GM21529 (cell line): ENCODE measurements at regions not wholly inside any gene's neighbourhood (a gene's known extent, or its start where the extent isn't known, plus 50 kb on each side); places are given as distances from the start of the nearest gene placed in this dataset.
A peak's percentile ranks its signal among the peaks of the same experiment; 100 is the strongest.
"Not testable (repeated sequence)": the region's sequence is repeated elsewhere in the genome, so short reads cannot be mapped to it uniquely, and the experiment has no call there.

Experiments
- ATAC-seq: cut with Tn5 transposase; IDR thresholded peaks from one replicate; pipeline ENCODE4 v1.9.1; 2021; ENCODE audit not compliant: unreplicated experiment

DNA sequence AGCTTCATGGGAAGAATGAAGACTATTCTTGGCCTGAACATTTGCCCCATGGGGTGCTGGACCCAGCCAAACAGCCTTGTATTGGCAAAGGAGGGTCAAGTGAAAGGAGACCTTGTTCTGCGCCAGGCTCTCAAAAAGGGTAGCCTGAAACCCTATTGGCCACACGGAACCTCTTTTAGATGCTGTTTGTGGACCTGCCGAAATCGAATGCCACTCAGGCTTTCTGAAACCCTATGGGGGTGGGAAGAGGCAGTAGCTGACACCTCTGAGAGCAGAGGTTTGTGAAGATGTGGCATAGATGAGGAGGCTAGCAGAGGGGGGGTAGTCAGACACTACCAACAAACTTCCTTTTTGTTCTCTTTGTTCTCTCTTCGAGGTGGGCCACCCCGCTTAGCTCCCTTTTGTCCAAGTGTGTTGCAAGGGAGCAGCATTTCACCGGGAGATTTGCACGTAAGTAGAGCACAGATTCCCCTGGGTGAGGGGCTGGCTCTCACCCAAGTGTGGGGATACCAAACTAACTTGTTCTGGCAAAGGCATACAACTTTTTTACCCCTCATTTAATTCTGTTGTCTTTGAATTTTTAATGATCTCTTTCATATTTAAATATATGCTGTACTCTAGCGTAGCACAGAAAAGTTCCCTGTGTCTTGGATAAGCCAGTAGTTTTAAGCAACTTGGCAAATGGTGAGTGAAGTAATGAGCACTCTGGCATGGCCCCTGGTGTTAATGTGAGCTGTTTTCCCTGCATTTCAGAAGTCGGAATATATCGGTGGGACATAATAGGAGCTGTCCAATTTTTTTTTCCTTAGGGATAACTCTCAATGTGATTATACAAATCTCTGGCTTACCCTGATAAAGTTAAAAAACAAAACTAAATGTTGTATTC, 107.7 kb downstream of the SEPTIN7 start:
- no peak for ATAC-seq

DNA sequence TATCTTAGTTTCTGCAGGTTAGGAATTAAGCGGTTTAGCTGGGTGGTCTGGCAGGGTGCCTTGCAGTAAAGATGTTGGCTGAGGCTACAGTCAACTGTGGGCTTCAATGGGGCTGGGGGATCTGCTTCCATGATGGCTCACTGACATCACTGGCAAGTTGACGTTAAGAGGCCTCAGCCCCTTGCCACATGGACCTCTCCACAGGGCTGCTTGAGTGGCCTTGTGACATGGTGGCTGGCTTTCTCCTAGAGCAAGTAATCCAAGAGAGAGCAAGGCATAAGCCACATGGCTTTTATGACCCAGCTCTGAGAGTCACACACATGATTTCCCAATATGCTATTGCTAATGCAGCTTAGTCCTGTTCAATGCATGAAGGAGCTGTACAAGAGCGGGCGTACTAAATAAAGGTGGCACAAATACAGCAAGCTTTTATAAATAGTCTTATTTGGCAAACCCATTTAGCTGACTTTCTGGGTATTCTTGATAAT, 109.1 kb downstream of the SEPTIN7 start:
- ATAC-seq: no peak

DNA sequence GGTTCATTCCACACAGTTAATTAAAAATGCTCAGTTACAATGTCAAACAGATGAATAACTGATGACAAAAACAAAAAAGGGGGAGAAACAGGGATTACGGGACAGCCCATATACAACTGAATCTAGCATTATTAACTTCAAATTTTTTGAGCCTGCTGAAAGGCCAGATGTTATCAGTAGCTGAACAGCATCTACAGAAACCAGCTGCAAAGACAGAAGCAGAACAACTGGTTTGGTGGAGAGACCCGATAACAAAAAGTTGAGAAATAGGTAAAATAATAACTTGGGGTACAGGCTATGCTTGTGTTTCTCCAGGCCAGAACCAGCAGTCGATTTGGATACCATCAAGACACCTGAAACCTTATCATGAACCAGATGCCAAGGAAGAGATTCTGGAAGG, 109.8 kb downstream of the SEPTIN7 start:
- ATAC-seq: not testable (repeated sequence)

DNA sequence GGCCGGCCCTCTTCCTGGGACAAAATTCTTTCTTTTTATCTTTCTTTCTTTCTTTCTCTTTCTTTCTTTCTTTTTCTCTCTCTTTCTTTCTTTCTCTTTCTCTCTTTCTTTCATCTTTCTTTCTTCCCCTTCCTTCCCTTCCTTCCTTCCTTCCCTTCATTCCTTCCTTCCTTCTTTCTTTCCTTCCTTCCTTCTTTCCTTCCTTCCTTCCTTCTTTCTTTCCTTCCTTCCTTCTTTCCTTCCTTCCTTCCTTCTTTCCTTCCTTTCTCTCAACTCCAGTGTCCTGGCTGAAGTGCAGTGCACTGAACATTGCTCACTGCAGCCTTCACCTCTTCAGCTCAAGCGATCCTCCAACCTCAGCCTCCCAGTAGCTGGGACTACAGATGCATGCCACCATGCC, 112.5 kb downstream of the SEPTIN7 start:
- ATAC-seq: not testable (repeated sequence)

DNA sequence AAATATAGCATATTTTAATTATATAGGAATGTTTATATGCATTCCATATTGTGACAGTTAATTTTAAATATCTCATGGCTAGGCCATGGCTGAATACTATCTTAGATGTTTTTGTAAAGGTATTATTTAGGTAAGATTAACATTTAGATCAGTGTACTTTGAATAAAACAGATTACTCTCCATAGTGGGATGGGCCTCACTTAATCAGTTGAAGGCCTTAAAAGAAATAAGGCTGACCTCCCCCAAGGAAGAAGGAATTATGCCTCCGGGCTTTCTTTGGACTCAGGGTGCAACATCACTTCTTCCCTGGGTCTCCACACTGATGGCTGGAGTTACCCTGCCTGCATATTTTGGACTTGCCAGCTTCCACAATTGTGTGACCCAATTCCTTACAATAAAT, 113.4 kb downstream of the SEPTIN7 start:
- ATAC-seq: not testable (repeated sequence)

DNA sequence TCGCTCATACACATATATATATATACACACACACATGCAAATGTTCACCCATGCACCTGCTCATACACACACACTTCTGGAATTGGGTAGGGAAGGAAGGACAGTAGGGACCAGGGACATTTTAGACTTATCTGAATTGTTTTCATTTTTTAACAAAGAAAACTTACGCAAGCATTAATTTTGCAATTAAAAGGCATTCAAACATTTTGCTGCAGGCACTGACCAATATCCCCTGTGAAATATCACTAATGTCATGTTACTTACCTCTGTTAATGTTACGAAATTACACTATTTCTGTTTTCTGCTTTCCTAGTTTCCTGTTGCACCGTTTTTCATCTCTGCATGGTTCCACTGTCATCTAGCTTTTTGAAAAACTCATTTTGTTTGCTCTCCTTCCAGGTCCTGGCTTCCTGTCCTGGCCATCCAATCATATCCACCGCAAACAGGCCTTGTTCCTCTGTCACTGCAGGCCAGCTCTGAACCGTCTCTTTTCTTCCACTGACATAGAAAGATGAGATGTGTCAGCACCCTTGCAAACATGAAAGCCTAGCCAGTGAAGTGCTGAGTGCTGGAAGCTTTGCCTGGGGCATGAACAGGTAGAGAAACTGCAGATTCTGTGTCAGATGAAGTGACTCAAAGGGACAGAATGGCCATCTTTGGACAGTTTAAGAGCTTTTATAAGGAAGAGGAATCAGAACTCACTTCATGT, 114.5 kb downstream of the SEPTIN7 start:
- not testable (repeated sequence) for ATAC-seq

DNA sequence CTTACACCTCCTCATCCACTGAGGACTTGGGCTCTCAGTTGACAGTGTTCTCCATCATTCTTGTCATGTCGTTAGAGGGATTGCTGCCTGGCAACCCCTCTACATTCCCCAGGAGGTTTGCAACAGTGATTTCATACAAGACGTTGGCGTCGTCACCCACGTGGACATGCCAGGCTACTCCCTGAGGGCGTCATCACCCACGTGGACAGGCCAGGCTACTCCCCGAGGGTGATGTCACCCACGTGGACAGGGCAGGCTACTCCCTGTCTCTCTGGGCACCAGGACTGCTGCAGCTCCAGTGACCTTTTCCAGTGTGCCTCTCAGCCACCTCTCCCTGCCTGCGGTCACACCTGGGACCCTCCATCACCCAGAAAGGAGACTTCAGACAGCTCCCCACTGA, 117.4 kb downstream of the SEPTIN7 start:
- ATAC-seq: not testable (repeated sequence)

DNA sequence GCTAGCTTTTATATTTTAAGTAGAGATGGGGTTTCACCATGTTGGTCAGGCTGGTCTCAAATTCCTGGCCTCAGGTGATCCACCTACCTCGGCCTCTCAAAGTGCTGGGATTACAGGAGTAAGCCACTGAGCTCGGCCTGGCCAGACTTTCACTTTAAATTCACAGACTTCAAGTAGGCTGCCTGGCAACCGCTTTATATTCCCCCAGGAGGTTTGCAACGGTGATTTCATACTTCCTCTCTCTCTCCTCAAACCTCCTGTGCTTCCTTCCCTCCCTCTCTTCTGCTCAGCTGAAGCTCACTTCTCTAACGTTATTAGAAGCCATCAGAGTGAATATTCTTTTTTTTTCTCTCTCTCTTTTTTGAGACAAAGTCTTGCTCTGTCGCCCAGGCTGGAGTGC, 118.8 kb downstream of the SEPTIN7 start:
- ATAC-seq: peak; percentile 77

DNA sequence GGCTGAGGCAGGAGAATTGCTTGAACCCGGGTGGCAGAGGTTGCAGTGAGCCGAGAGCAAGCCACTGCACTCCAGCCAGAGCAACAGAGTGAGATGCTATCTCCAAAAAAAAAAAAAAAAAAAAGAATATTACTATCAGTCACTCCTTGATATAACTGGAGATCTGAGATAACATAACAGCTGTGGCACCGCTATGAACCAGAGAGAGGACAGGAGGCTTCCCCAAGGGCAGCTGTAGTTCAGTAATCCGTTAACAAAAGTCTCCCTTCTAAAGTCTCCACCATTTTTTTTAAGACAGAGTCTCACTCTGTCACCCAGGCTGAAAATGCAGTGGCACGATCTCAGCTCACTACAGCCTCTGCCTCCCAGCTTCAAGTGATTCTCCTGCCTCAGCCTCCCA, 120.5 kb downstream of the SEPTIN7 start:
- ATAC-seq: not testable (repeated sequence)

DNA sequence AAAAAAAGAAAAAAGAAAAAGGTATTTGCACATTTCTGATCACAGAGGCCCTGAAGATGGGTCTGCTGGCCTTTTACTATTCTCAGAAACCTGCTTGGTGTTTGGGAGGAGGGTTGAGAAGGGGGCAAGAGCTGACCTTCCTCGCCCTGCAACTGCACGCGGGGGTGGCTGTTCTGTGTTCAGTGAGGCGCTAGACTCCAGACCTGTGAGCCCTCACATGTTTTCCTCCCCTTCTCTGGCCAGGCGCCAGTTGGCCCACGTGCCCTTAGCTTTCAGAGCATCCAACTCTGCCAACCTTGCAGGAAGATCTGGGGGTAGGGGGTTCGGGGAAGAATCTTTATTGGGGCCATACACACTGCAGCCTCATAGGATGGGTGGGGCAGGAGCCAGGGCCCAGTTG, 123.8 kb downstream of the SEPTIN7 start:
- ATAC-seq: not testable (repeated sequence)

DNA sequence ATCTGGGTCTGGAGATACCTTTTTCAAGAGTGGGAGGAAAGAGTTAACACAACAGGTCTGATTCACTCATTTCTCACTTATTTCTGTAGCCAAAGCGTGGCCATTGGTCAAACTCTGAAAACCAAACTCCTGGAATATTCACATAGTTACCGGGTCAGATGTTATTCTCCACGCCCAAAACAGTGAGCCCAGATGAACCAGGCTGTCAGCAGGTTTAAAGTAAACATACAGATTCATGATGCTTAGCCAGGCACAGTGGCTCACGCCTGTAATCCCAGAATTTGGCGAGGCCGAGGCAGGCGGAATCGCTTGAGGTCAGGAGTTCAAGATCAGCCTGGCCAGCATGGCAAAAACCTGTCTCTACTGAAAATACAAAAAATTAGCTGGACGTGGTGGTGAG, 126.1 kb downstream of the SEPTIN7 start:
- not testable (repeated sequence) for ATAC-seq

DNA sequence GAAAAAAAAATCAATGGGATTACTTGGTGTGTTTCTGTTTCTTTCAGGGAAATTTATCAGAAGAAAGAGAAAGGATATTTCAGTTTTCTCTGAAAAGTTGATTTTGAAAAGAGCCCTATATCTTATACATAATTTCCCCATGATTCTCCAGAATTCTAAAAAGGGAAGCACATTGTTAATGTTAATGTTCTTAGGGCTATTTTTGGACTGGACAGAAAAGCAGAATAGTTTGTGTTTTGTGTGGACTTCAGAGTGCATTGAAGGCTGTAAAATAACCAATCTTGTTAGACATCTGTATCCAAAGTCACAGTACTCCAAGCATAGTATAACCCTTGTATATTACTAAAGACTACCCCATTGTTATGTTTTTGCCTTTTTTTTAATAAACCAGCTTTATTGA, 130.3 kb downstream of the SEPTIN7 start:
- ATAC-seq: not testable (repeated sequence)

DNA sequence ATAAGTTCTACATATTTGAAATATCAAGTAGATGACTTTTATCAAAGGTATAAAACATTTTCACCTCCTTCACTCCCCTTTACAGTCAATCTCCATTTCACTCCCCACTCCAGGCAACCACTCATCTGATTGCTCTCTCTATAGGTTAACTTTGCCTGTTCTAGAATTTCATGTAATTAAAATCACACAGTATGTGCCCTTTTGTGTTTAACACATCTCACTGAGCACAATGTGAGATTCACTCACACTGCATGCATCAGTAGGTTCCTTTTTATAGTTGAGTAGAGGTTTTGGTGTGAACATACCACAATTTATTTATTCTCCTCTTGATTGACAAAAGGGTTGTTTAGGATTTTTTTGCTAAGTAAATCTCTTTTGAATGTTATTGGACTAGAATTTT, 130.7 kb downstream of the SEPTIN7 start:
- not testable (repeated sequence) for ATAC-seq

DNA sequence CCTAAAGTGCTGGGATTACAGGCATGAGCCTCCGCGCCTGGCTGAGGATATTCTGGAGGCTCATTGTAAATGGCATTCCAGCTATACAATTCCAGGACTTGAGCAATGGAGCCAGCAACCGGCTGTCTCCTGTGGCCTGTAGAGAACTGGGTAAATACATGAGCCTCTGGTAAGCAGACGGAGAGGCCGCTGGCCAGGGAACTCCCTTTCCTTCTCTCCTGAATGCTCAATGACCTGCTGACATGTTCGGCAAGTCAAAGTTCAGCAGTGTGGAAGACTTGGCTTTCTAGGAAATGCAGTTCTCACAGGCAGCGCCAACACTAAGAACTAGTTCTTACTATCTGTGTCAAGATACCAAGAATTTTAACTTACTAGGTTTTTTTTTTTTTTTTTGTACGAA, 139.8 kb downstream of the SEPTIN7 start:
- not testable (repeated sequence) for ATAC-seq

DNA sequence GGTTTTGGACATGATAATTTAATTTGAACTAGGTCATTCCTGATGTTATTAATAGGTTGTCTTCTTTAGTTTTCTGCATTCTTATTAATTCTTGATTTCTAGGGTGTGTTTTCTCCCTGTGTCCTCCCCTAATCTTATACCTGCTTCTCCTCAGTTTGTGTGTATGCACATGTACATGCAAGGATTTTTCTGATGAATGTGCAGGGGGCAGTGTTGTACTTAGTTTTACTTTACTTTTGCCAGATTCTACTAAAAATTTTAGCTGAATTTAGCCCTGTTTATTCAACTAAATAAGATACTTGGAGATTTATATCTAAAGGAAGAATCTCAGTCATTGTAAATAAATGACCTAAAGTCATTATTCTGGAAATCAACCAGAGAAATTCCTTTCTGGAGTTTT, 144.8 kb downstream of the SEPTIN7 start:
- not testable (repeated sequence) for ATAC-seq

DNA sequence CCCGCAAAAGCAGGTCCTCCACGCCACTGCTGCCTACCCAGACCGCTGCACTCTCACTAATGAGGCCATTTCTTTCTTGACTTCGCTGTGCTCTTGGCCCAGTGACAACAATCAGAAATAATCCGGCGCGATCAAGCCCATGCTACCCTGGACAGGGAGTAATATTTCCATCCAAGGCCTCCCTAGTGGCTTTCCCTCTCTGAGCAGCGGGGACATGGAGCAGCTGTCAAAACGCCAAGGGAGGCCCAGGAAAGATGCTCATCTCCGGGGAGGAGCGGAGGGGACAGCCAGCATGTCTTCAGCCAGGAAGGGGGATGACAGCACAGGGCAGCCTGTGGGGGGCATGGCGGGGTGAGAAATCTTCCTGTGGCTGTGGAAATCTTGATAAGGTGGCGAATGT, 154.9 kb downstream of the SEPTIN7 start:
- not testable (repeated sequence) for ATAC-seq

DNA sequence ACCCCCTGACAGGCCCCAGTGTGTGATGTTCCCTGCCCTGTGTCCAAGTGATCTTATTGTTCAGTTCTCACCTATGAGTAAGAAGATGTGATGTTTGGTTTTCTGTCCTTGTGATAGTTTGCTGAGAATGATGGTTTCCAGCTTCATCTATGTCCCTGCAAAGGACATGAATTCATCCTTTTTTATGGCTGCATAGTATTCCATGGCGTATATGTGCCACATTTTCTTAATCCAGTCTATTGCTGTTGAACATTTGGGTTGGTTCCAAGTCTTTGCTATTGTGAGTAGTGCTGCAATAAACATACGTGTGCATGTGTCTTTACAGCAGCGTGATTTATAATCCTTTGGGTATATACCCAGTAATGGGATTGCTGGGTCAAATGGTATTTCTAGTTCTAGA, 156.1 kb downstream of the SEPTIN7 start:
- ATAC-seq: not testable (repeated sequence)

DNA sequence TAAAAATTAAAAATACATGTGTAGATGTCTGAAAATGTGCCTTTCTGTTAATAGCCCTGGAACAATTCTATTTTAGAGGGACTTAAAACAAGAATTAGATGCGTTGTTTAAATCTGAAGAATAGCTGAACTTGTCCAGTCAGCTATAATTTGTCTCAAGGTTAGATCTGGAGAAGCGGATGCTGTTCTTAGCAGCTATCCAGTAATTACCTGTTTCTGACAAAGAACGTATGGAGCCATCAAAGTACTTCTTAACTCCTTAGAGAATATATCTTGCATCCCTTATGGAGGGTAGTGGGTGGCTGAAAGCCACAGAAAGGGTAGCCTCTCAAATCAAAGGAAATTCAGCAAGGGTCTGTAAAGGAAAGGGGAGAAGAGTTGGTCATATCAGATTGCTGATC, 160.4 kb downstream of the SEPTIN7 start:
- not testable (repeated sequence) for ATAC-seq

DNA sequence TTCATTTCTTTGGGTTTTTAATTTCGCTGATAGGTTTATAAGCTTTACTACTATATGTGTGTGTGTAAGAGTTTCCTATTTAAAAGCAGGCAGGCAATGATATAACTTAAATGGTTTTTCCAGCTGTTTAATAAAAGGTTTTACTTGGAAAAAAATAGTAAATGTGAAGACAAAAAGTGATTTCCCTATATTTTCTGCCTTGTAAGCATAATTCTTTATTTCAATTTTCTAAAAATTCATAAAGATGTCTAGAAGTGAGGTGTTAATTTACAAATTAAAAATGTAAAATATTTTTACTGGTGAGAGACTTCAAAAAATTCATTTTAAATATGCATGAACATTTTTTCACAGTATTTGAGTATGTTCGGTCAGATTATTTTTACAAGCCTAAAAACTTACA, 161.8 kb downstream of the SEPTIN7 start:
- ATAC-seq: not testable (repeated sequence)

DNA sequence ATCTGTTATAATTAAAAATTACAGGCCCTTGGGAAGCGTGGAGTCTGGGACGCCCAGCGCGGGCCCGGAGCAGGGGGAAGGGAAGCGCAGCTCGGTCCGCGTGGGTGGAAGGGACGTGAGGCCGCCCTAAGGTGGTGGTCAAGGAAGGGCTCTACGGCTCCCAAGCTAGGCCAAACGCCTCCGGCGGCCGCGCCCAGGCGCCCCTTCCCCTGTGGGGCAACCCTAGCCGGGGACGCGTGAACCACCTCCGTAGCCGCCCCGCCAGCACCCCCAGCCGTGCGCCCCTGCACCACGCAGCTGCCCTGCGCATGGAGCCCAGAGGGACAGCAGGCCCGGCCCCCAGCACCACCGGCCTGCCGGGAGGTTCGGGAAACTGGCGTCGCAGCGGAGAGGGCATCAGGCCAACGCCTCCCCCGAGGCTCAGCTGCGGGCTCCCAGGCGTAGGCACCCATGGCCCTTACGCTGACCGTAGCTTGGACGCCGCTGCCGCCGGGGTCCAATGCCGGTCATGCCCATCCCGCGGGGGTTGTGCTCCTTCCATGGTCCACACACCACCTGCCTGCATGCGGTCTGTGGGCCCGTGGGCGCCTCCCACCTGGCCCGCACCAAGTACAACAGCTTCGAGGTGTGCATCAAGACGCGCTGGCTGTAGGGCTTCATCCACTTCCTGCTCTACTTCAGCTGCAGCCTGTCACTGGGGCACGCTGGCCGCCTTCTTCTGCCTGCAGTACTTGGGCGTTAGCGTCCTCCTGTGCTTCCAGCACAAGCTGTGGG, 166.7 kb downstream of the SEPTIN7 start:
- no peak for ATAC-seq
